ENCODE measurements at regions not wholly inside any gene's neighbourhood (a gene's known extent, or its start where the extent isn't known, plus 50 kb on each side); places are given as distances from the start of the nearest gene placed in this dataset.

DNA sequence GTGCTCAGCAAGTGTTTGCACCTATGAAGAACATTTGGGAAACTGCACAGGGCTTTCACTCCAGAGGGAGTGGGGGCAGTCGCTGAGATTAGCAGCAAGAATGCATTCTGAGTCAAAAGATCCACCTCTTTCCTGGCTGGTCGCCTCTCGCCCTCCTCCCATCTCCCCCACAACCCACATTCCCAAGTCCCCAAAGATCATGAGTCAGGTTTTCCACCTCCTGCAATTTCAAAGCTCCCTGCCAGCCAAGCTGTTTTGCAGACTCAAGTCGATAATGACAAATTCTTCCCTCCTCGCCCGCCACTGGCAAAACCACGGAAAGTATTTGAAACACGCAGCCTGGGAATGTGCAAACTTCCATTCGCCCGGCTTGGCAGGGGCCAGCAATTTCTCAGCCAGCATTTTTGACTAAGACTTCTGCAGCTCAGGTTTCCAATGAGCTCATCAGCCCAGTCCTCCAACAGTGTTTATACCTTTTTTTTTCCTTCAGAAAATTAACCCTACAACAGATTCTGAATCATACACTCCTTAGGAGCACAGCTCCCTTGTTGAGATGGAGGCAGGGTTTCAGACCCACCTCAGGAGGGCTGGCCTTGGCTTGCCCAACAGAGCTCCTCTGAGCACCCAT is 181.4 kb downstream of the SMAD6 start:
- WGBS, 2 donors: 26 to 59% methylated on average over 10 of the region's 10 CpGs
- Histone ChIP-seq H3K9ac (ENCODE audit: insufficient read depth in 1 of 2, low read length in 2 of 2) (no peak overlapping the region), H3K4me1 (ENCODE audit: control insufficient read depth in 5 of 5, insufficient read depth in 5 of 5, low read length in 5 of 5) (peaks cover 0 to 20% (median 7%) of the 10 kb centered on the region in 5 donors), H3K27me3 (ENCODE audit: control insufficient read depth in 3 of 3, insufficient read depth in 3 of 3, low read length in 2 of 3) (no peaks in the 10 kb centered on the region), H3K9me3 (ENCODE audit: control insufficient read depth in 4 of 4, insufficient read depth in 3 of 4, low read length in 3 of 4) (no peaks in the 10 kb centered on the region), H3K4me3 (no peak overlapping the region), H3K36me3 (ENCODE audit: control insufficient read depth in 4 of 4, insufficient read depth in 4 of 4, low read length in 4 of 4) (no peaks in the 10 kb centered on the region), H3K27ac (ENCODE audit: low read depth in 1 of 2, low read length in 1 of 2) (peak overlapping the region; percentile 41 to 73)
- ATAC-seq (ENCODE audit: insufficient read depth, low FRiP score) (peak; percentile 66), DNase-seq (peak; percentile 93 to 95 (median 95))
- TF ChIP-seq, protein P1, sequence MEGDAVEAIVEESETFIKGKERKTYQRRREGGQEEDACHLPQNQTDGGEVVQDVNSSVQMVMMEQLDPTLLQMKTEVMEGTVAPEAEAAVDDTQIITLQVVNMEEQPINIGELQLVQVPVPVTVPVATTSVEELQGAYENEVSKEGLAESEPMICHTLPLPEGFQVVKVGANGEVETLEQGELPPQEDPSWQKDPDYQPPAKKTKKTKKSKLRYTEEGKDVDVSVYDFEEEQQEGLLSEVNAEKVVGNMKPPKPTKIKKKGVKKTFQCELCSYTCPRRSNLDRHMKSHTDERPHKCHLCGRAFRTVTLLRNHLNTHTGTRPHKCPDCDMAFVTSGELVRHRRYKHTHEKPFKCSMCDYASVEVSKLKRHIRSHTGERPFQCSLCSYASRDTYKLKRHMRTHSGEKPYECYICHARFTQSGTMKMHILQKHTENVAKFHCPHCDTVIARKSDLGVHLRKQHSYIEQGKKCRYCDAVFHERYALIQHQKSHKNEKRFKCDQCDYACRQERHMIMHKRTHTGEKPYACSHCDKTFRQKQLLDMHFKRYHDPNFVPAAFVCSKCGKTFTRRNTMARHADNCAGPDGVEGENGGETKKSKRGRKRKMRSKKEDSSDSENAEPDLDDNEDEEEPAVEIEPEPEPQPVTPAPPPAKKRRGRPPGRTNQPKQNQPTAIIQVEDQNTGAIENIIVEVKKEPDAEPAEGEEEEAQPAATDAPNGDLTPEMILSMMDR (IDR thresholded peaks at IDR 0.05; ENCODE audit: control extremely low read depth, extremely low read depth): no peak

DNA sequence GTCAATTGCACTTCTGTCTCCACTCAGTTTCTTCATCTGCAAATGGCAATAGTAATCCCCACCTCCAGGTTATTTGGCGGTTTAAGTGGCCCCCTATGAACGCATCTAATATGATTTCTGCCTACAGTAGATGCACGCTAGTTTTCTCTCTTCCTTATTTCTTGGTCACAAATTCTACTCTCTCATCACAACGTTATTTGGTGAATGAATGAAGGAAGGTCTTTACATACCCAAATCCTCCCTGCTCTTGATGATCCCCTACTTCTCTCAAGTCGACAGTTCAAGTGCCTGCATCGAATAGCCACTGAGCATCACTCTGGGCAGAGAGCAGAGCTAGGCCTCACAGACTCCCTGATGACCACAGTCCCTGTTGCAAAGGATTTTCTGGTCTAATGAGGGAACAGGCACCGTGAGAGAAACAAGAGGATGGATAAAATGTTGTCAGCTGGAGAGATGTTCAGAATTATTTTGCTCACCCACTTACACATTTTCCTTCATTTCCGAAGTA is 181.2 kb upstream of the SMAD3 start:
- Histone ChIP-seq H3K27me3 (ENCODE audit: control insufficient read depth in 3 of 3, insufficient read depth in 3 of 3, low read length in 2 of 3) (no peaks in the 10 kb centered on the region), H3K9ac (ENCODE audit: insufficient read depth in 1 of 2, low read length in 2 of 2) (no peak overlapping the region), H3K36me3 (ENCODE audit: control insufficient read depth in 4 of 4, insufficient read depth in 4 of 4, low read length in 4 of 4) (no peaks in the 10 kb centered on the region), H3K4me3 (no peak overlapping the region), H3K27ac (ENCODE audit: low read depth in 1 of 2, low read length in 1 of 2) (peak overlapping the region in 1 of 2 donors; percentile 73), H3K4me1 (ENCODE audit: control insufficient read depth in 5 of 5, insufficient read depth in 5 of 5, low read length in 5 of 5) (peaks cover 0 to 20% (median 7%) of the 10 kb centered on the region in 5 donors), H3K9me3 (ENCODE audit: control insufficient read depth in 4 of 4, insufficient read depth in 3 of 4, low read length in 3 of 4) (no peaks in the 10 kb centered on the region)
- WGBS, 2 donors: 88 to 89% methylated on average over 8 of the region's 8 CpGs
- TF ChIP-seq, protein P1 (IDR thresholded peaks at IDR 0.05; ENCODE audit: control extremely low read depth, extremely low read depth): no peak
- DNase-seq: no peak
- no peak for ATAC-seq (ENCODE audit: insufficient read depth, low FRiP score)

DNA sequence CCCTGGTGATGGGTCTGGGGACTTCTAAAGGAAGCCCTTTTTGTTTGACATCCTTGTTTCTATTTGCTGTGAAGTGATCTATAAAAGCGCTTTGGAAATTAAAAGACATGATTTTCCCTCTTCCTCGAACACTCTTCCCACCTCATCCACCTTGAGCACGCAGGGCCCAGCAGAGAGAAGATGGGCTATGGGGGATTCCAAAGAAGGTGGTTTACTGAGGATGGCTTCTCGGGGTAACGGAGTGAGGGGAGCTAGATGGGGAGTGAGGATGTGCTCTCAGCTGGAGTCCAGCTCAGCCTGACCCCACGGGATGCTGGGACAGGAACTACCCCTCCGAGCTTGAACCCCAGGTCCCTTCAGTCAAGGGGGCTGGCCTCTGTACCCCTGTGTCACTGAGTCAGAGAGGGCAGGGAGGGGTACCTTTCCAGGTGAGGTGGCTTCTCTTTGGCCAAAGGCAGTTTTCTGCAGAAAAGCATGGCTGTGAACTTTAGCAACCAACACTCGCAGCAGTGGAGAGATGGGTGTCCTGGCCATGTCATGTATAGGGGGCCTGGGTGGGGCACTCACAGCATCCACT is 180.7 kb upstream of the SMAD3 start:
- H3K9me3 ChIP-seq (ENCODE audit: control insufficient read depth in 4 of 4, insufficient read depth in 3 of 4, low read length in 3 of 4): peaks cover 0 to 2% (median 0%) of the 10 kb centered on the region in 4 donors

More for the DNA sequence above, 180.7 kb upstream of the SMAD3 start:
- no peak overlapping the region for H3K9ac ChIP-seq (ENCODE audit: insufficient read depth in 1 of 2, low read length in 2 of 2)
- WGBS, 2 donors: 98 to 99% methylated on average over 8 of the region's 8 CpGs
- TF ChIP-seq, protein P1 (IDR thresholded peaks at IDR 0.05; ENCODE audit: control extremely low read depth, extremely low read depth): no peak
- no peaks in the 10 kb centered on the region for H3K27me3 ChIP-seq (ENCODE audit: control insufficient read depth in 3 of 3, insufficient read depth in 3 of 3, low read length in 2 of 3)
- no peak overlapping the region for H3K27ac ChIP-seq (ENCODE audit: low read depth in 1 of 2, low read length in 1 of 2)
- no peaks in the 10 kb centered on the region for H3K36me3 ChIP-seq (ENCODE audit: control insufficient read depth in 4 of 4, insufficient read depth in 4 of 4, low read length in 4 of 4)
- DNase-seq (no peak), ATAC-seq (ENCODE audit: insufficient read depth, low FRiP score) (no peak)
- peaks cover 0 to 20% (median 7%) of the 10 kb centered on the region in 5 donors for H3K4me1 ChIP-seq (ENCODE audit: control insufficient read depth in 5 of 5, insufficient read depth in 5 of 5, low read length in 5 of 5)
- H3K4me3 ChIP-seq: no peak overlapping the region
